HEK293T (cell line): ENCODE measurements at regions not wholly inside any gene's neighbourhood (a gene's known extent, or its start where the extent isn't known, plus 50 kb on each side); places are given as distances from the start of the nearest gene placed in this dataset.

Source experiments
- CTCF ChIA-PET: fragments of 350-600 bp; formaldehyde crosslinking; extraction: SDS; loops from one replicate; lab custom pipeline; 2021; ENCODE audit warnings: antibody characterized with exemption, inconsistent platforms; lab: Yijun Ruan, JAX
- POLR2A ChIA-PET: fragments of 350-600 bp; formaldehyde crosslinking; extraction: SDS; loops from one replicate; lab custom pipeline; 2020; ENCODE audit warnings: antibody characterized with exemption, inconsistent platforms; lab: Yijun Ruan, JAX
- DNase-seq: peaks from one replicate; pipeline ENCODE4 v3.0.0; 2012; ENCODE audit warnings: mixed read lengths; ENCODE audit errors: extremely low spot score
- ARNT ChIP-seq: fragments of 450-650 bp; IDR thresholded peaks from 2 replicates; pipeline ENCODE4 v1.6.1; 2017; ENCODE audit warnings: mild to moderate bottlenecking
- BHLHE40 ChIP-seq: fragments of 450-650 bp; IDR thresholded peaks from 2 replicates; pipeline ENCODE4 v1.6.1; 2016; ENCODE audit warnings: mild to moderate bottlenecking, moderate library complexity, borderline replicate concordance
- CTBP1 ChIP-seq: fragments of 450-650 bp; IDR thresholded peaks from 2 replicates; pipeline ENCODE4 v1.6.1; 2016; ENCODE audit warnings: borderline replicate concordance
- ELF4 ChIP-seq: fragments of 450-650 bp; IDR thresholded peaks from 2 replicates; pipeline ENCODE4 v1.6.1; 2017; ENCODE audit warnings: antibody characterized with exemption
- FOXA1 ChIP-seq: fragments of 450-650 bp; IDR thresholded peaks from 2 replicates; pipeline ENCODE4 v1.6.1; 2016; ENCODE audit warnings: mild to moderate bottlenecking
- FOXK2 ChIP-seq: fragments of 450-650 bp; IDR thresholded peaks from 2 replicates; pipeline ENCODE4 v1.6.1; 2016; ENCODE audit warnings: mild to moderate bottlenecking
- FOXM1 ChIP-seq: fragments of 450-650 bp; IDR thresholded peaks from 2 replicates; pipeline ENCODE4 v1.6.1; 2017; ENCODE audit warnings: mild to moderate bottlenecking, borderline replicate concordance
- HDGF ChIP-seq: fragments of 450-650 bp; IDR thresholded peaks from 2 replicates; pipeline ENCODE4 v1.6.1; 2017; ENCODE audit warnings: antibody characterized with exemption, borderline replicate concordance
- L3MBTL2 ChIP-seq: fragments of 450-650 bp; conservative IDR thresholded peaks from 2 replicates; pipeline ENCODE4 v1.6.1; 2016; ENCODE audit warnings: mild to moderate bottlenecking
- LEF1 ChIP-seq: fragments of 450-650 bp; IDR thresholded peaks from 2 replicates; pipeline ENCODE4 v1.6.1; 2017; ENCODE audit warnings: mild to moderate bottlenecking, borderline replicate concordance
- NFRKB ChIP-seq: fragments of 450-650 bp; IDR thresholded peaks from 2 replicates; pipeline ENCODE4 v1.6.1; 2016; ENCODE audit warnings: mild to moderate bottlenecking, moderate library complexity
- SP1 ChIP-seq: fragments of 450-650 bp; IDR thresholded peaks from 2 replicates; pipeline ENCODE4 v1.6.1; 2017
- SUZ12 ChIP-seq: fragments of 450-650 bp; IDR thresholded peaks from 2 replicates; pipeline ENCODE4 v1.6.1; 2016; ENCODE audit warnings: mild to moderate bottlenecking
- TARDBP ChIP-seq: fragments of 450-650 bp; IDR thresholded peaks from 2 replicates; pipeline ENCODE4 v1.6.1; 2016
- ZNF384 ChIP-seq: fragments of 450-650 bp; IDR thresholded peaks from 2 replicates; pipeline ENCODE4 v1.6.1; 2016
- TF ChIP-seq, protein P1 (sequence below): fragments of 450-650 bp; IDR thresholded peaks from 2 replicates; pipeline ENCODE4 v1.6.1; 2016

DNA sequence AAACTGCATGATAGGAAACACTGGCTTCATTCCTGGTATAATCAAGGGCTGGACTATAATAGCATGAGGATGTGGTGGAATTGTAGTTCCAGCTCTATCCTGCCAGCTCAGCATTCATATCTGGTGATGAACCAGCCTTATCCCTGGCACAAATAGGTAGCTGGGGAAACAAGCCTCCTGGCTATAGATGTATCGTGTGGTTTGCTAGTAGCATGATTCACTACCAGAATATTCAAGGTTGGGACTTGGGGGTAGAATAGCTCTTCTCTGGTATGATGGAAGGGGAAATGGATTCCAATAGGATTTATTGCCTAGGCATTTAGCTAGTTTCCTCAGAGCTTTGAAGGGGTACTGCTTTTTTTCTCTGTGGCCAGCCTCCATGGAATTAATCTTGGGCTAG, 532.8 kb downstream of the FBXO15 start:
- TF ChIP-seq CTBP1 (no peak), FOXM1 (no peak), SP1 (no peak), FOXK2 (no peak), ARNT (no peak), NFRKB (no peak), ELF4 (no peak), FOXA1 (no peak), L3MBTL2 (no peak), HDGF (no peak), TARDBP (no peak), SUZ12 (no peak), BHLHE40 (no peak), LEF1 (no peak)
- TF ChIP-seq, protein P1, sequence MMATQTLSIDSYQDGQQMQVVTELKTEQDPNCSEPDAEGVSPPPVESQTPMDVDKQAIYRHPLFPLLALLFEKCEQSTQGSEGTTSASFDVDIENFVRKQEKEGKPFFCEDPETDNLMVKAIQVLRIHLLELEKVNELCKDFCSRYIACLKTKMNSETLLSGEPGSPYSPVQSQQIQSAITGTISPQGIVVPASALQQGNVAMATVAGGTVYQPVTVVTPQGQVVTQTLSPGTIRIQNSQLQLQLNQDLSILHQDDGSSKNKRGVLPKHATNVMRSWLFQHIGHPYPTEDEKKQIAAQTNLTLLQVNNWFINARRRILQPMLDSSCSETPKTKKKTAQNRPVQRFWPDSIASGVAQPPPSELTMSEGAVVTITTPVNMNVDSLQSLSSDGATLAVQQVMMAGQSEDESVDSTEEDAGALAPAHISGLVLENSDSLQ, result no peak
- POLR2A ChIA-PET, result no interaction called here
- DNase-seq, result no peak
- CTCF ChIA-PET, result interaction anchor here (0.6 kb wide), 1 partner anchor 1131 kb away, joined by 3 read pairs; no protein-coding TSS in a partner anchor

- DNase-seq, result no peak
- CTCF ChIA-PET, result no interaction called here
- TF ChIP-seq, protein P1, result no peak
- TF ChIP-seq ZNF384, result no peak
- no peak for TF ChIP-seq ARNT
- TF ChIP-seq CTBP1, result no peak
- no peak for TF ChIP-seq BHLHE40
- TF ChIP-seq FOXM1, result no peak
- no peak for TF ChIP-seq L3MBTL2
- no peak for TF ChIP-seq ELF4
- no peak for TF ChIP-seq NFRKB
- no peak for TF ChIP-seq SP1
- TF ChIP-seq HDGF, result no peak
- no peak for TF ChIP-seq FOXK2
- no peak for TF ChIP-seq FOXA1
- POLR2A ChIA-PET, result no interaction called here
These were observed 533.8 kb downstream of the FBXO15 start for GRCh38 chr18:73613706-73614340.

DNA sequence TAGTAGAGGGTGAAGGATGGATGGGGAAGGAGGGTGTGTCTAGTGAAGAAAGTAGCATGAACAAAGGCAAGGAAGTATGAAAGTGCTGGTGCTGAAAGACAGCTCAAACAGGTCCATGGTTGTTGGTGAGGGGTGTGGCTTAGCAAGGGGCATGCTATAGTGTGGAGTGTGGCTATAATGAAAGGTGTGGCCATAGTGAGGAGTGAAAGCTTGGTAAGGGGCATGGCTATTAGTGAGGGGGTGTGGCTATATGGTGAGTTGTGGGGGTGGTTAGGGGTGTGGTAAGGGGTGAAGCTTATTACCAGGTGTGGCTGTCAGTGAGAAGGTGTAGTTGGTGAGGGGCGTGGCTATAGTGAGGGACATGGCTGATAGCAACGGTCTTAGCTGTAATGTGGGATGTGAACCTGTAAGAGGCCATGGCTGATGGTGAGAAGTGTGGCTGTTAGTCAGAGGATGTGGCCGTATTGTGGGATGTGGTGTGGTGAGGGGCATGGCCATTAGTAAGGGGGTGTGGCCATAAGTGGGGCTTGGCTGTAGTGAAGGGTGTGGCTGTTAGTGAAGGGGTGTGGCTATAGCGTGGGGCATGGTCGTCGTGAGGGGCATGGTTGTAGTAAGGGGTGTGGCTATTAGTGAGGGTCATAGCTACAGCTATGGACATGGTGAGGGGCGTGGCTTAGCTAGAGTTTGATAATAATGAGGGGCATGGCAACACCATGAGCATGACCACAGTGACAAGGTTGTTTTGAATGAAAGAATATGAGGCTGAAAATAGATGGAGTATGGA, 549.6 kb downstream of the FBXO15 start:
- ChIA-PET POLR2A (no interaction called here), CTCF (no interaction called here)
- DNase-seq, result no peak
- no peak for TF ChIP-seq FOXM1
- no peak for TF ChIP-seq NFRKB
- TF ChIP-seq ARNT, result no peak
- no peak for TF ChIP-seq SP1
- TF ChIP-seq ZNF384, result no peak
- TF ChIP-seq, protein P1, result no peak
- no peak for TF ChIP-seq FOXK2
- no peak for TF ChIP-seq FOXA1
- no peak for TF ChIP-seq CTBP1
- TF ChIP-seq ELF4, result no peak
- TF ChIP-seq HDGF, result no peak
- TF ChIP-seq L3MBTL2, result no peak
- TF ChIP-seq TARDBP, result no peak
- no peak for TF ChIP-seq LEF1
- TF ChIP-seq BHLHE40, result no peak
- TF ChIP-seq SUZ12, result no peak

- ChIA-PET CTCF (no interaction called here), POLR2A (no interaction called here)
- DNase-seq, result no peak
- TF ChIP-seq ARNT, result no peak
- TF ChIP-seq FOXA1, result no peak
- no peak for TF ChIP-seq TARDBP
- TF ChIP-seq SP1, result no peak
- no peak for TF ChIP-seq CTBP1
- TF ChIP-seq, protein P1, result no peak
- no peak for TF ChIP-seq HDGF
- no peak for TF ChIP-seq NFRKB
- TF ChIP-seq BHLHE40, result no peak
- TF ChIP-seq FOXK2, result no peak
- TF ChIP-seq SUZ12, result no peak
These were observed 552.9 kb downstream of the FBXO15 start for GRCh38 chr18:73594749-73595148.

DNA sequence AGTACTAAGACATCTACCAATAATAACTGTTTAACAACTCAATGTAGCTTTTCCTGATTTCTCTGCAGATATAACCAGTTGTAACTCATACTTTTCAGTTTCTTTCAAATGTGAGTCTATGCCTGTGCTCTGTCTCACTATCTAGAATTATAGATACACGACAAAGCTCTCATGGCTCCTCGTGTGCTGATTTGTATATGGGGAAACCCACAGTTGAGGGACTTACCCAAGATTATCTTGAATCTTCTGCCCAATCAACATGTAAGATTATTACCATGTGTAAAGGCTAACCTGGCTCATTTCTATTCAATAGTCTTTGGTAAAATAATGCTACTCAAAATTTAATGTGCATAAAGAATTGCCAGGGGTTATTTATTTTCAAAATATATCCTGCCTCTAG, 554.4 kb downstream of the FBXO15 start:
- ChIA-PET POLR2A (no interaction called here), CTCF (no interaction called here)
- no peak for DNase-seq
- no peak for TF ChIP-seq ARNT
- TF ChIP-seq SUZ12, result no peak
- TF ChIP-seq SP1, result no peak
- TF ChIP-seq NFRKB, result no peak
- TF ChIP-seq FOXM1, result no peak
- TF ChIP-seq, protein P1, result no peak
- no peak for TF ChIP-seq FOXA1
- TF ChIP-seq FOXK2, result no peak
- no peak for TF ChIP-seq CTBP1
- no peak for TF ChIP-seq ZNF384
- TF ChIP-seq TARDBP, result no peak
- no peak for TF ChIP-seq ELF4
- TF ChIP-seq L3MBTL2, result no peak
- no peak for TF ChIP-seq BHLHE40
- no peak for TF ChIP-seq HDGF
- TF ChIP-seq LEF1, result no peak
